ENCODE measurements at regions not wholly inside any gene's neighbourhood (a gene's known extent, or its start where the extent isn't known, plus 50 kb on each side); places are given as distances from the start of the nearest gene placed in this dataset.

- TF ChIP-seq EZH2 (IDR thresholded peaks at IDR 0.05; ENCODE audit: low read length) (no peak), CTCF (optimal IDR thresholded peaks at IDR 0.05 in 1 of 3, IDR thresholded peaks at IDR 0.05 in 1 of 3, conservative IDR thresholded peaks at IDR 0.05 in 1 of 3; ENCODE audit: extremely low read depth in 1 of 3, insufficient read depth in 2 of 3, low read length in 3 of 3) (no peak)
- no peak overlapping the region for H3K9ac ChIP-seq (ENCODE audit: control insufficient read depth, extremely low read depth, insufficient read depth, low read length)
- H3K79me2 ChIP-seq (ENCODE audit: control insufficient read depth, insufficient read depth, low read length), result no peaks in the 10 kb centered on the region
- dilution Hi-C loops (cut with MboI; ENCODE audit: extremely low pct_ligation_motif_present, low sequenced_read_pairs), result no loop called here
- H2AFZ ChIP-seq (ENCODE audit: control insufficient read depth, low read length), result no peak overlapping the region
- no peaks in the 10 kb centered on the region for H4K20me1 ChIP-seq (ENCODE audit: control insufficient read depth, extremely low read depth, insufficient read depth, low read length)
- H3K27ac ChIP-seq (ENCODE audit: control insufficient read depth, insufficient read depth, low read length), result no peak overlapping the region
- FAIRE-seq (no peak), DNase-seq (ENCODE audit: low read depth, low spot score) (no peak)
- H3K4me3 ChIP-seq (ENCODE audit: control insufficient read depth in 2 of 3, extremely low read depth in 1 of 3, insufficient read depth in 2 of 3, low read depth in 1 of 3, low read length in 3 of 3), result no peak overlapping the region
- H3K9me1 ChIP-seq (ENCODE audit: control insufficient read depth, extremely low read depth, insufficient read depth, low read length), result no peaks in the 10 kb centered on the region
- H3K27me3 ChIP-seq (ENCODE audit: control insufficient read depth, extremely low read depth, insufficient read depth, low read length), result peaks cover 5% of the 10 kb centered on the region
- H3K36me3 ChIP-seq (ENCODE audit: control insufficient read depth in 2 of 2, extremely low read depth in 1 of 2, insufficient read depth in 2 of 2, low read length in 2 of 2), result no peaks in the 10 kb centered on the region
- H3K4me2 ChIP-seq (ENCODE audit: control insufficient read depth, extremely low read depth, insufficient read depth, low read depth, low read length), result no peak overlapping the region
- no peaks in the 10 kb centered on the region for H3K4me1 ChIP-seq (ENCODE audit: control insufficient read depth, extremely low read depth, insufficient read depth, low read length)
- H3K9me3 ChIP-seq (ENCODE audit: control insufficient read depth, low read depth, low read length), result no peaks in the 10 kb centered on the region
Measured at GRCh38 chr9:89696780-89697179, 92.0 kb downstream of the GADD45G start.

GRCh38 chr9:89697553-89697952, 92.7 kb downstream of the GADD45G start:
- Histone ChIP-seq H3K4me1 (ENCODE audit: control insufficient read depth, extremely low read depth, insufficient read depth, low read length) (no peaks in the 10 kb centered on the region), H2AFZ (ENCODE audit: control insufficient read depth, low read length) (no peak overlapping the region), H3K27me3 (ENCODE audit: control insufficient read depth, extremely low read depth, insufficient read depth, low read length) (peaks cover 7% of the 10 kb centered on the region), H3K9me1 (ENCODE audit: control insufficient read depth, extremely low read depth, insufficient read depth, low read length) (no peaks in the 10 kb centered on the region), H3K36me3 (ENCODE audit: control insufficient read depth in 2 of 2, extremely low read depth in 1 of 2, insufficient read depth in 2 of 2, low read length in 2 of 2) (no peaks in the 10 kb centered on the region), H4K20me1 (ENCODE audit: control insufficient read depth, extremely low read depth, insufficient read depth, low read length) (no peaks in the 10 kb centered on the region), H3K9me3 (ENCODE audit: control insufficient read depth, low read depth, low read length) (no peaks in the 10 kb centered on the region), H3K27ac (ENCODE audit: control insufficient read depth, insufficient read depth, low read length) (no peak overlapping the region), H3K4me3 (ENCODE audit: control insufficient read depth in 2 of 3, extremely low read depth in 1 of 3, insufficient read depth in 2 of 3, low read depth in 1 of 3, low read length in 3 of 3) (no peak overlapping the region), H3K9ac (ENCODE audit: control insufficient read depth, extremely low read depth, insufficient read depth, low read length) (no peak overlapping the region), H3K4me2 (ENCODE audit: control insufficient read depth, extremely low read depth, insufficient read depth, low read depth, low read length) (no peak overlapping the region), H3K79me2 (ENCODE audit: control insufficient read depth, insufficient read depth, low read length) (no peaks in the 10 kb centered on the region)
- DNase-seq (ENCODE audit: low read depth, low spot score), result no peak
- FAIRE-seq, result no peak
- TF ChIP-seq CTCF (optimal IDR thresholded peaks at IDR 0.05 in 1 of 3, IDR thresholded peaks at IDR 0.05 in 1 of 3, conservative IDR thresholded peaks at IDR 0.05 in 1 of 3; ENCODE audit: extremely low read depth in 1 of 3, insufficient read depth in 2 of 3, low read length in 3 of 3) (no peak), EZH2 (IDR thresholded peaks at IDR 0.05; ENCODE audit: low read length) (no peak)
- dilution Hi-C loops (cut with MboI; ENCODE audit: extremely low pct_ligation_motif_present, low sequenced_read_pairs), result no loop called here

Measured in keratinocyte (primary cell).